H9 (cell line): ENCODE measurements at regions not wholly inside any gene's neighbourhood (a gene's known extent, or its start where the extent isn't known, plus 50 kb on each side); places are given as distances from the start of the nearest gene placed in this dataset.

ENCODE experiments used
- DNase-seq: peaks from one replicate; pipeline ENCODE4 v3.0.0-alpha.2; 2017
- H2AFZ ChIP-seq: one replicate; pipeline ENCODE4 v1.6.1; 2013; ENCODE audit warnings: mild to moderate bottlenecking, low read length, control low read depth, moderate library complexity
- H2AK5ac ChIP-seq: 2 replicates; pipeline ENCODE4 v1.6.1; 2013; ENCODE audit warnings: low read length, control low read depth, mixed read lengths; ENCODE audit not compliant: insufficient read length
- H2BK120ac ChIP-seq: one replicate; pipeline ENCODE4 v1.6.1; 2013; ENCODE audit warnings: low read depth, mild to moderate bottlenecking, low read length, control low read depth, inconsistent platforms; ENCODE audit not compliant: poor library complexity, severe bottlenecking
- H2BK12ac ChIP-seq: 2 replicates; pipeline ENCODE4 v1.6.1; 2013; ENCODE audit warnings: low read length, control low read depth, mixed read lengths, low read depth; ENCODE audit not compliant: insufficient read length
- H2BK15ac ChIP-seq: 2 replicates; pipeline ENCODE4 v1.6.1; 2013; ENCODE audit warnings: low read depth, low read length, control low read depth
- H2BK20ac ChIP-seq: one replicate; pipeline ENCODE4 v1.6.1; 2013; ENCODE audit warnings: low read depth, mild to moderate bottlenecking, low read length, control low read depth, inconsistent platforms; ENCODE audit not compliant: poor library complexity, severe bottlenecking
- H2BK5ac ChIP-seq: 2 replicates; pipeline ENCODE4 v1.6.1; 2013; ENCODE audit warnings: low read length, control low read depth, mixed read lengths; ENCODE audit not compliant: insufficient read length
- H3K14ac ChIP-seq: 2 replicates; pipeline ENCODE4 v1.6.1; 2013; ENCODE audit warnings: low read length, control low read depth; ENCODE audit not compliant: insufficient read depth
- H3K18ac ChIP-seq: 2 replicates; pipeline ENCODE4 v1.6.1; 2013; ENCODE audit warnings: low read depth, mild to moderate bottlenecking, mixed read lengths, low read length, control low read depth; ENCODE audit not compliant: insufficient read length
- H3K23ac ChIP-seq: 2 replicates; pipeline ENCODE4 v1.6.1; 2013; ENCODE audit warnings: low read length, control low read depth, mixed read lengths, low read depth; ENCODE audit not compliant: insufficient read length
- H3K23me2 ChIP-seq: 2 replicates; pipeline ENCODE4 v1.6.1; 2013; ENCODE audit warnings: low read depth, mild to moderate bottlenecking, mixed read lengths, low read length, control low read depth; ENCODE audit not compliant: insufficient read length, poor library complexity, severe bottlenecking
- H3K27ac ChIP-seq: 2 replicates; pipeline ENCODE4 v1.5.1; 2013; ENCODE audit warnings: low read length, control low read depth, mixed read lengths, low read depth; ENCODE audit not compliant: insufficient read length
- H3K27me3 ChIP-seq: 2 replicates; pipeline ENCODE4 v1.6.1; 2013; ENCODE audit warnings: low read length, control low read depth, inconsistent platforms; ENCODE audit not compliant: insufficient read depth
- H3K4ac ChIP-seq: 2 replicates; pipeline ENCODE4 v1.6.1; 2013; ENCODE audit warnings: low read depth, mild to moderate bottlenecking, control low read depth, inconsistent platforms, low read length, moderate library complexity
- H3K4me1 ChIP-seq: 2 replicates; pipeline ENCODE4 v1.6.1; 2013; ENCODE audit warnings: low read length, control low read depth, inconsistent platforms; ENCODE audit not compliant: insufficient read depth
- H3K4me2 ChIP-seq: 2 replicates; pipeline ENCODE4 v1.6.1; 2013; ENCODE audit warnings: low read length, control low read depth, mixed read lengths; ENCODE audit not compliant: insufficient read length, insufficient read depth
- H3K56ac ChIP-seq: 2 replicates; pipeline ENCODE4 v1.6.1; 2013; ENCODE audit warnings: low read depth, mild to moderate bottlenecking, mixed read lengths, low read length, control low read depth; ENCODE audit not compliant: insufficient read length
- H3K79me1 ChIP-seq: 2 replicates; pipeline ENCODE4 v1.6.1; 2013; ENCODE audit warnings: low read depth, mild to moderate bottlenecking, moderate library complexity, low read length, control low read depth, inconsistent platforms; ENCODE audit not compliant: insufficient read depth, poor library complexity, severe bottlenecking
- H3K79me2 ChIP-seq: 2 replicates; pipeline ENCODE4 v1.6.1; 2013; ENCODE audit warnings: low read length, control low read depth, inconsistent platforms; ENCODE audit not compliant: insufficient read depth
- H3K9ac ChIP-seq: 2 replicates; pipeline ENCODE4 v1.6.1; 2013; ENCODE audit warnings: low read length, control low read depth, mixed read lengths; ENCODE audit not compliant: insufficient read length; ENCODE audit errors: extremely low read depth
- H3K9me3 ChIP-seq: one replicate; pipeline ENCODE4 v1.6.1; 2013; ENCODE audit warnings: low read depth, low read length, inconsistent platforms; ENCODE audit not compliant: control insufficient read depth
- H3T11ph ChIP-seq: one replicate; pipeline ENCODE4 v1.6.1; 2013; ENCODE audit warnings: mild to moderate bottlenecking, low read length, control low read depth, inconsistent platforms
- H4K20me1 ChIP-seq: one replicate; pipeline ENCODE4 v1.6.1; 2013; ENCODE audit not compliant: control insufficient read depth, insufficient read length, insufficient read depth
- H4K5ac ChIP-seq: 2 replicates; pipeline ENCODE4 v1.6.1; 2013; ENCODE audit warnings: low read depth, mild to moderate bottlenecking, mixed read lengths, low read length, control low read depth; ENCODE audit not compliant: insufficient read length
- H4K8ac ChIP-seq: replicated peaks from 2 replicates; pipeline ENCODE4 v1.6.1; 2013; ENCODE audit warnings: low read length, control low read depth, mixed read lengths, low read depth; ENCODE audit not compliant: insufficient read length
- H4K91ac ChIP-seq: 2 replicates; pipeline ENCODE4 v1.6.1; 2013; ENCODE audit warnings: low read depth, mild to moderate bottlenecking, moderate library complexity, mixed read lengths, low read length, control low read depth; ENCODE audit not compliant: insufficient read length
- H3K27ac Mint-ChIP-seq, 3 experiments: 2 replicates in 2 of 3; 3 replicates in 1 of 3; pipeline ENCODE4 v1.8.0; 2020 to 2021; ENCODE audit warnings: mixed read lengths in 3 of 3, mild to moderate bottlenecking in 1 of 3, moderate library complexity in 1 of 3
- H3K27me3 Mint-ChIP-seq: 2 replicates; pipeline ENCODE4 v1.8.0; 2021; ENCODE audit warnings: low read depth, mild to moderate bottlenecking, moderate library complexity, mixed read lengths
- H3K36me3 Mint-ChIP-seq, 3 experiments: 2 replicates in 2 of 3; 3 replicates in 1 of 3; pipeline ENCODE4 v1.8.0; 2020 to 2021; ENCODE audit warnings: low read depth in 3 of 3, mixed read lengths in 3 of 3; ENCODE audit not compliant: insufficient read depth in 1 of 3
- H3K4me1 Mint-ChIP-seq, 2 experiments: 2 replicates each; pipeline ENCODE4 v1.8.0; 2020; ENCODE audit warnings: mixed read lengths in 2 of 2
- H3K4me3 Mint-ChIP-seq, 2 experiments: 2 replicates in 1 of 2; 3 replicates in 1 of 2; pipeline ENCODE4 v1.8.0; 2020 to 2021; ENCODE audit warnings: mild to moderate bottlenecking in 2 of 2, mixed read lengths in 2 of 2, moderate library complexity in 1 of 2
- H3K9me3 Mint-ChIP-seq, 2 experiments: 2 replicates in 1 of 2; 3 replicates in 1 of 2; pipeline ENCODE4 v1.8.0; 2020; ENCODE audit warnings: mild to moderate bottlenecking in 2 of 2, mixed read lengths in 2 of 2, moderate library complexity in 1 of 2
- WGBS: extraction: QIAGEN DNeasy Blood & Tissue Kit; methylation state at CpG from one replicate; pipeline ENCODE4 v1.1.7; 2013; ENCODE audit warnings: missing lambda C conversion rate, low lambda C conversion rate, mixed read lengths; ENCODE audit not compliant: insufficient read length; ENCODE audit errors: extremely low coverage; 5-methylcytosine and 5-hydroxymethylcytosine counted together
- TF ChIP-seq, protein P1 (sequence below): fragments of 200-600 bp; sonication (generic); conservative IDR thresholded peaks from 3 replicates; pipeline ENCODE4 v1.8.0; 2021; ENCODE audit warnings: antibody characterized with exemption, mild to moderate bottlenecking

DNA sequence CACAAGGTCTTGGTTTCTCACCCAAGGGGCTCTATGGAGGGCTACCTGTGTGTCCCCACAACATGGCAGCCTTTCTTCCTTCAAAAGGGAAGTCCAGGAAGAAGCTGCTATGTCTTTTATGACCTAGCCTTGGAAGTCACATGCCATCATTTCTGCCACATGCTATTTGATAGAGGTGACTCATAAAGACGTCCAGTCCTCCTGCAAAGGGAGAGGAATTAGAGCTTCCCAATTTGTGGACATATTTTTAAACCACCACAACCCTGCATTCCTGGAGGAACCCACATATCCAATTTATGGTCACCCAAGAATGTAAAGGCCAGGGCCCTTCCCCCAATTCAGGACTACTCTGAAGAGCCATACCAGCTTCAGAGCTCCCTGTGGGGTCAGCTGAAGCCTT, 246.2 kb downstream of the CYP26B1 start:
- Histone ChIP-seq H2AFZ (no peak overlapping the region), H2AK5ac (no peak overlapping the region), H3K79me2 (no peaks in the 10 kb centered on the region), H3K4ac (no peak overlapping the region), H2BK120ac (no peak overlapping the region), H3K23me2 (no peaks in the 10 kb centered on the region), H4K20me1 (no peaks in the 10 kb centered on the region), H3T11ph (no peak overlapping the region), H3K79me1 (no peaks in the 10 kb centered on the region), H3K9me3 (no peaks in the 10 kb centered on the region), H3K9ac (no peak overlapping the region), H3K27me3 (no peaks in the 10 kb centered on the region), H3K4me1 (no peaks in the 10 kb centered on the region), H4K91ac (no peak overlapping the region), H2BK20ac (no peak overlapping the region), H3K56ac (no peak overlapping the region), H4K5ac (no peak overlapping the region), H4K8ac (no peak overlapping the region), H2BK15ac (no peak overlapping the region), H3K18ac (no peak overlapping the region), H3K4me2 (no peak overlapping the region), H3K14ac (no peak overlapping the region), H3K23ac (no peak overlapping the region), H2BK5ac (no peak overlapping the region), H2BK12ac (no peak overlapping the region), H3K27ac (no peak overlapping the region)
- Mint-ChIP-seq H3K4me3 (no peak overlapping the region), H3K27me3 (peaks cover 21% of the 10 kb centered on the region), H3K36me3 (no peaks in the 10 kb centered on the region), H3K4me1 (peaks cover 2 to 3% of the 10 kb centered on the region in 2 experiments; a peak in 2 of 4 replicates), H3K9me3 (no peaks in the 10 kb centered on the region; a peak in 1 of 5 replicates), H3K27ac (no peak overlapping the region)
- no peak for DNase-seq
- TF ChIP-seq, protein P1, sequence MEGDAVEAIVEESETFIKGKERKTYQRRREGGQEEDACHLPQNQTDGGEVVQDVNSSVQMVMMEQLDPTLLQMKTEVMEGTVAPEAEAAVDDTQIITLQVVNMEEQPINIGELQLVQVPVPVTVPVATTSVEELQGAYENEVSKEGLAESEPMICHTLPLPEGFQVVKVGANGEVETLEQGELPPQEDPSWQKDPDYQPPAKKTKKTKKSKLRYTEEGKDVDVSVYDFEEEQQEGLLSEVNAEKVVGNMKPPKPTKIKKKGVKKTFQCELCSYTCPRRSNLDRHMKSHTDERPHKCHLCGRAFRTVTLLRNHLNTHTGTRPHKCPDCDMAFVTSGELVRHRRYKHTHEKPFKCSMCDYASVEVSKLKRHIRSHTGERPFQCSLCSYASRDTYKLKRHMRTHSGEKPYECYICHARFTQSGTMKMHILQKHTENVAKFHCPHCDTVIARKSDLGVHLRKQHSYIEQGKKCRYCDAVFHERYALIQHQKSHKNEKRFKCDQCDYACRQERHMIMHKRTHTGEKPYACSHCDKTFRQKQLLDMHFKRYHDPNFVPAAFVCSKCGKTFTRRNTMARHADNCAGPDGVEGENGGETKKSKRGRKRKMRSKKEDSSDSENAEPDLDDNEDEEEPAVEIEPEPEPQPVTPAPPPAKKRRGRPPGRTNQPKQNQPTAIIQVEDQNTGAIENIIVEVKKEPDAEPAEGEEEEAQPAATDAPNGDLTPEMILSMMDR = no peak
- WGBS = no CpG with 5 or more reads among the region's 1 CpG
